ENCODE measurements at regions not wholly inside any gene's neighbourhood (a gene's known extent, or its start where the extent isn't known, plus 50 kb on each side); places are given as distances from the start of the nearest gene placed in this dataset.

DNA sequence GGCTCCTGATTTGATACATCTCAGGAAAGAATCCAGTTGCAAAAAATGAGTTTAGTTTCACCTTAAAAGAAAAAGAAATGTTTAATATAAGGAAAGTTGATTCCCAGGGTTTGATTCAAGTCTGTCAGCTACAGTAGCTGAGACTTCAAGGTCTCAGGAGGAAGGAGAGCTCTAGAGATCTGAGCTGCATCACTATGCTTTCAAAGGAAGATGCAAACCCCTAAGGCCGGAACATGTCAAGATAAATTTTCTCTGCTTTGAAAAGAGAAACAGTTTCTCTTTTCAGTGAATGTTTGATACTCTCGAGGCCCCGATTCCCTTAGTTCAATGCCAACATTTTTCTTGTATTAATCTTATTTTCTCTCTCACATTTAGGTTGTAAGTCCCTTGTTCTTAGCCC is 128.6 kb downstream of the RGPD3 start:
- no peak for DNase-seq
- H3K27ac ChIP-seq: no peak overlapping the region
- 65 to 81% methylated on average over 3 of the region's 3 CpGs for WGBS, 2 donors
- TF ChIP-seq POLR2A (IDR thresholded peaks at IDR 0.05): no peak
- TF ChIP-seq EP300 (IDR thresholded peaks at IDR 0.05): no peak
- no peak for TF ChIP-seq POLR2AphosphoS5 (IDR thresholded peaks at IDR 0.05)
- TF ChIP-seq, protein P1, sequence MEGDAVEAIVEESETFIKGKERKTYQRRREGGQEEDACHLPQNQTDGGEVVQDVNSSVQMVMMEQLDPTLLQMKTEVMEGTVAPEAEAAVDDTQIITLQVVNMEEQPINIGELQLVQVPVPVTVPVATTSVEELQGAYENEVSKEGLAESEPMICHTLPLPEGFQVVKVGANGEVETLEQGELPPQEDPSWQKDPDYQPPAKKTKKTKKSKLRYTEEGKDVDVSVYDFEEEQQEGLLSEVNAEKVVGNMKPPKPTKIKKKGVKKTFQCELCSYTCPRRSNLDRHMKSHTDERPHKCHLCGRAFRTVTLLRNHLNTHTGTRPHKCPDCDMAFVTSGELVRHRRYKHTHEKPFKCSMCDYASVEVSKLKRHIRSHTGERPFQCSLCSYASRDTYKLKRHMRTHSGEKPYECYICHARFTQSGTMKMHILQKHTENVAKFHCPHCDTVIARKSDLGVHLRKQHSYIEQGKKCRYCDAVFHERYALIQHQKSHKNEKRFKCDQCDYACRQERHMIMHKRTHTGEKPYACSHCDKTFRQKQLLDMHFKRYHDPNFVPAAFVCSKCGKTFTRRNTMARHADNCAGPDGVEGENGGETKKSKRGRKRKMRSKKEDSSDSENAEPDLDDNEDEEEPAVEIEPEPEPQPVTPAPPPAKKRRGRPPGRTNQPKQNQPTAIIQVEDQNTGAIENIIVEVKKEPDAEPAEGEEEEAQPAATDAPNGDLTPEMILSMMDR (IDR thresholded peaks at IDR 0.05): no peak
- no peaks in the 10 kb centered on the region for H3K4me1 ChIP-seq
- H3K9me3 ChIP-seq: no peaks in the 10 kb centered on the region
- no peaks in the 10 kb centered on the region for H3K36me3 ChIP-seq
- no peak overlapping the region for H3K4me3 ChIP-seq
- ATAC-seq (ENCODE audit: low FRiP score in 2 of 2): no peak
- no peaks in the 10 kb centered on the region for H3K27me3 ChIP-seq

DNA sequence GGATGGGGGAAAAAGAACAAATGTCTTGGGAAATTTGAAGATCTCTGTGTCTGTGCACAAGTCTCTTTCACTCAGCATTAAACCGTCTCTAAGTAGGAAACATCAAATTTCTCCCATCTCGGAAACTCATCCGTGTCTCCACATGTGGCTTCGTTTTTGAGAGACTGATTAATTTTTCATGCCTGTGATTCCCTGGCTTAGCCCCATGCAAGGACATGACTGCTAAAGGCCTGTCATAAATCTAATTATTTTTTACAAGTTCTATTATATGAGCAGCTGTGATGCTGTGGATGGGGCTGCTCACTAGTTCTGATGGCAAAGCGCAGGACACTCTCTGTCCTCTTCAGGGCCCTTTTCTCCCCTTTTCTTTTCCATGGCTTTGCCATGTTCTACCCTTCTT is 129.1 kb downstream of the RGPD3 start:
- no peak for ATAC-seq (ENCODE audit: low FRiP score in 2 of 2)
- H3K36me3 ChIP-seq: no peaks in the 10 kb centered on the region
- H3K9me3 ChIP-seq: no peaks in the 10 kb centered on the region
- no peak for DNase-seq
- TF ChIP-seq POLR2AphosphoS5 (IDR thresholded peaks at IDR 0.05): no peak
- TF ChIP-seq POLR2A (IDR thresholded peaks at IDR 0.05): no peak
- no peak for TF ChIP-seq EP300 (IDR thresholded peaks at IDR 0.05)
- TF ChIP-seq, protein P1 (IDR thresholded peaks at IDR 0.05): no peak
- H3K4me1 ChIP-seq: no peaks in the 10 kb centered on the region
- 91% methylated on average over 5 of the region's 5 CpGs for WGBS, 2 donors
- no peak overlapping the region for H3K4me3 ChIP-seq
- H3K27me3 ChIP-seq: no peaks in the 10 kb centered on the region
- no peak overlapping the region for H3K27ac ChIP-seq

DNA sequence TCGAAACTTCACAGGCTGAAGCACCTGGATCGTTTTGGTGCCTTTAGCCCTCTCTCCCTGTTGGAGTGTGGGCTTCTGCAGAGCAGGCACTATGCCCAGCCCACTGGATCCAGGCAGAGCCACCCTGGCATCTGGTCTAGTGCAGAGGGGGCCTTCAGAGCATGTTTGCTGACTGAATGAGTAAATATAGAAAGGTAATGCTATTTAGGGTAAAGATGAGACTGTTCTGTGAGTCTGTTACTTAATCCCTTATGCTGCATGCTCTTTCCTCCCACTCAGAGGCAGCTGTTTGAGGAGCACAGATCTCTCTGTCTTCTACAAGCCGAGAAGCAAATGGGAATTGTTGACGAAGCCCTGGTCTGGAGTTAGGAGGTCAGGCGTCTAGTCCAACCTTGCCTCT is 130.2 kb downstream of the RGPD3 start:
- ATAC-seq (ENCODE audit: low FRiP score in 2 of 2) (no peak), DNase-seq (no peak)
- H3K9me3 ChIP-seq: no peaks in the 10 kb centered on the region
- no peaks in the 10 kb centered on the region for H3K4me1 ChIP-seq
- 85 to 91% methylated on average over 5 of the region's 5 CpGs for WGBS, 2 donors
- H3K27ac ChIP-seq: no peak overlapping the region
- no peaks in the 10 kb centered on the region for H3K27me3 ChIP-seq
- H3K36me3 ChIP-seq: no peaks in the 10 kb centered on the region
- TF ChIP-seq, protein P1 (IDR thresholded peaks at IDR 0.05): no peak
- TF ChIP-seq POLR2AphosphoS5 (IDR thresholded peaks at IDR 0.05) (no peak), POLR2A (IDR thresholded peaks at IDR 0.05) (no peak), EP300 (IDR thresholded peaks at IDR 0.05) (no peak)
- H3K4me3 ChIP-seq: no peak overlapping the region

GRCh38 chr2:106336737-106337136 is 131.5 kb downstream of the RGPD3 start:
- H3K4me3 ChIP-seq: no peak overlapping the region
- no peak overlapping the region for H3K27ac ChIP-seq
- no peaks in the 10 kb centered on the region for H3K4me1 ChIP-seq
- H3K9me3 ChIP-seq: no peaks in the 10 kb centered on the region
- no peak for TF ChIP-seq POLR2A (IDR thresholded peaks at IDR 0.05)
- TF ChIP-seq EP300 (IDR thresholded peaks at IDR 0.05): no peak
- TF ChIP-seq, protein P1 (IDR thresholded peaks at IDR 0.05): no peak
- TF ChIP-seq POLR2AphosphoS5 (IDR thresholded peaks at IDR 0.05): no peak
- no peak for ATAC-seq (ENCODE audit: low FRiP score in 2 of 2)
- no peak for DNase-seq
- no peaks in the 10 kb centered on the region for H3K27me3 ChIP-seq
- H3K36me3 ChIP-seq: no peaks in the 10 kb centered on the region
- 44 to 85% methylated on average over 2 of the region's 2 CpGs for WGBS, 2 donors

- no peaks in the 10 kb centered on the region for H3K36me3 ChIP-seq
- 75 to 91% methylated on average over 4 of the region's 4 CpGs for WGBS, 2 donors
- no peaks in the 10 kb centered on the region for H3K4me1 ChIP-seq
- no peak overlapping the region for H3K27ac ChIP-seq
- DNase-seq (no peak), ATAC-seq (ENCODE audit: low FRiP score in 2 of 2) (no peak)
- H3K9me3 ChIP-seq: no peaks in the 10 kb centered on the region
- H3K4me3 ChIP-seq: no peak overlapping the region
- TF ChIP-seq POLR2A (IDR thresholded peaks at IDR 0.05) (no peak), EP300 (IDR thresholded peaks at IDR 0.05) (no peak), POLR2AphosphoS5 (IDR thresholded peaks at IDR 0.05) (no peak)
- TF ChIP-seq, protein P1 (IDR thresholded peaks at IDR 0.05): no peak
- H3K27me3 ChIP-seq: no peaks in the 10 kb centered on the region
Observed at GRCh38 chr2:106336108-106336507, 132.1 kb downstream of the RGPD3 start.
